Psoas muscle (tissue), 7 donors: ENCODE measurements at regions not wholly inside any gene's neighbourhood (a gene's known extent, or its start where the extent isn't known, plus 50 kb on each side); places are given as distances from the start of the nearest gene placed in this dataset.

Source experiments
- ATAC-seq, 4 donors: fragments of 200-7000 bp; cut with Tn5 transposase; one replicate each; pipeline ENCODE4 v1.9.1; 2020; ENCODE audit warnings: moderate library complexity in 3 of 4, mild to moderate bottlenecking in 2 of 4
- DNase-seq, 2 donors: peaks; one replicate each; pipeline ENCODE4 v3.0.0-alpha.2; 2020
- H3K27ac ChIP-seq: fragments of 200-600 bp; one replicate; pipeline ENCODE4 v1.8.0; 2022
- H3K27me3 ChIP-seq, 3 donors: fragments of 200-600 bp in 1 of 3; one replicate each; pipeline versions ENCODE4 v1.6.1 to v1.8.0; 2013 to 2022; ENCODE audit warnings: low read length in 2 of 3, mild to moderate bottlenecking in 2 of 3, moderate library complexity in 1 of 3; ENCODE audit not compliant: insufficient read depth in 3 of 3
- H3K36me3 ChIP-seq, 2 donors: fragments of 200-600 bp in 1 of 2; one replicate each; pipeline versions ENCODE4 v1.6.1 to v1.8.0; 2013 to 2022; ENCODE audit warnings: low read depth in 1 of 2, mild to moderate bottlenecking in 1 of 2, moderate library complexity in 1 of 2; ENCODE audit not compliant: insufficient read depth in 1 of 2
- H3K4me1 ChIP-seq: fragments of 200-600 bp; one replicate; pipeline ENCODE4 v1.8.0; 2022
- H3K4me3 ChIP-seq: fragments of 200-600 bp; one replicate; pipeline ENCODE4 v1.8.0; 2022; ENCODE audit warnings: mild to moderate bottlenecking
- H3K9me3 ChIP-seq: fragments of 200-600 bp; one replicate; pipeline ENCODE4 v1.8.0; 2022
- CTCF ChIP-seq: fragments of 200-600 bp; IDR thresholded peaks from one replicate; pipeline ENCODE4 v1.8.0; 2022; ENCODE audit warnings: antibody characterized with exemption
- WGBS, 3 donors: extraction: QIAGEN DNeasy Blood & Tissue Kit; methylation state at CpG; one replicate each; pipeline versions ENCODE4 v1.1.6 to v1.1.7; 2013; 5-methylcytosine and 5-hydroxymethylcytosine counted together
- intact Hi-C, 2 donors: fragments of 100-400 bp; cut with DNase I; formaldehyde crosslinking; loops; one replicate each; pipeline versions ENCODE4 v1.11.0 to v1.14.2; 2022
- donor health status: healthy with polysubstance abuse.
- donor health status: DM: no; HTN: no; CAD: no; lungs with moderate emphysema.
- donor health status: Bipolar disorder and iron deficiency.
- donor health status: healthy.
- donor health status: DM: yes; HTN: yes; CAD: no.
- donor health status: DM: no; HTN: no; CAD: no.
- donor health status: DM: yes; HTN: yes; CAD: no.

- no peaks in the 10 kb centered on the region for H3K36me3 ChIP-seq
- whole genome bisulfite sequencing, 3 donors: 78 to 87% (median 82%) methylated on average over 3 of the region's 3 CpGs
- intact Hi-C loops: no loop called here
These were observed 2054.2 kb downstream of the MAT2B start for GRCh38 chr5:165559645-165560044.

GRCh38 chr5:165560648-165561047 lies 2055.2 kb downstream of the MAT2B start:
- Histone ChIP-seq H3K27ac (no peak overlapping the region), H3K27me3 (no peaks in the 10 kb centered on the region), H3K36me3 (no peaks in the 10 kb centered on the region), H3K4me3 (no peak overlapping the region), H3K9me3 (no peaks in the 10 kb centered on the region), H3K4me1 (no peaks in the 10 kb centered on the region)
- intact Hi-C loops: no loop called here
- no peak for ATAC-seq
- no peak for DNase-seq
- WGBS, 3 donors: 45 to 65% (median 55%) methylated on average over 1 of the region's 1 CpG
- TF ChIP-seq CTCF: no peak

More at GRCh38 chr5:165559645-165560044, 2054.2 kb downstream of the MAT2B start:
- H3K4me3 ChIP-seq: no peak overlapping the region
- no peaks in the 10 kb centered on the region for H3K27me3 ChIP-seq
- TF ChIP-seq CTCF: no peak
- no peaks in the 10 kb centered on the region for H3K4me1 ChIP-seq
- DNase-seq: no peak
- H3K27ac ChIP-seq: no peak overlapping the region
- no peaks in the 10 kb centered on the region for H3K9me3 ChIP-seq
- no peak for ATAC-seq

GRCh38 chr5:165565911-165566310 lies 2060.5 kb downstream of the MAT2B start:
- Histone ChIP-seq H3K4me1 (no peaks in the 10 kb centered on the region), H3K27ac (no peak overlapping the region), H3K9me3 (no peaks in the 10 kb centered on the region), H3K27me3 (no peaks in the 10 kb centered on the region), H3K4me3 (no peak overlapping the region), H3K36me3 (no peaks in the 10 kb centered on the region)
- no peak for ATAC-seq
- intact Hi-C loops: no loop called here
- WGBS, 3 donors: 59 to 63% (median 61%) methylated on average over 4 of the region's 4 CpGs
- no peak for TF ChIP-seq CTCF
- no peak for DNase-seq

- Histone ChIP-seq H3K4me1 (no peaks in the 10 kb centered on the region), H3K27me3 (no peaks in the 10 kb centered on the region), H3K27ac (no peak overlapping the region), H3K9me3 (no peaks in the 10 kb centered on the region), H3K4me3 (no peak overlapping the region), H3K36me3 (no peaks in the 10 kb centered on the region)
- no peak for ATAC-seq
- TF ChIP-seq CTCF: no peak
- intact Hi-C loops: no loop called here
- DNase-seq: no peak
- 60 to 70% (median 70%) methylated on average over 7 of the region's 7 CpGs for WGBS, 3 donors
These were observed 2064.1 kb downstream of the MAT2B start for GRCh38 chr5:165569551-165569950.

- no peak for DNase-seq
- no peak for TF ChIP-seq CTCF
- no peak overlapping the region for H3K4me3 ChIP-seq
- WGBS, 3 donors: 60 to 67% (median 62%) methylated on average over 4 of the region's 4 CpGs
- no peaks in the 10 kb centered on the region for H3K27me3 ChIP-seq
- ATAC-seq: no peak
- no peak overlapping the region for H3K27ac ChIP-seq
- H3K4me1 ChIP-seq: no peaks in the 10 kb centered on the region
- H3K36me3 ChIP-seq: no peaks in the 10 kb centered on the region
- intact Hi-C loops: no loop called here
- no peaks in the 10 kb centered on the region for H3K9me3 ChIP-seq
These were observed 2068.0 kb downstream of the MAT2B start for GRCh38 chr5:165573445-165573844.
